Neuronal stem cell (in vitro differentiated cells): ENCODE measurements at regions not wholly inside any gene's neighbourhood (a gene's known extent, or its start where the extent isn't known, plus 50 kb on each side); places are given as distances from the start of the nearest gene placed in this dataset.
A peak's percentile ranks its signal among the peaks of the same experiment; 100 is the strongest.

Experiments used
- DNase-seq: peaks from one replicate; pipeline ENCODE4 v3.0.0-alpha.2; 2013; ENCODE audit warnings: low spot score
- H2AFZ ChIP-seq: one replicate; pipeline ENCODE4 v1.6.1; 2013; ENCODE audit warnings: mild to moderate bottlenecking, low read length, inconsistent platforms
- H2AK5ac ChIP-seq: 2 replicates; pipeline ENCODE4 v1.6.1; 2013; ENCODE audit warnings: low read depth, mild to moderate bottlenecking, inconsistent platforms, low read length, moderate library complexity, mixed read lengths
- H2BK120ac ChIP-seq: 2 replicates; pipeline ENCODE4 v1.6.1; 2013; ENCODE audit warnings: low read depth, mild to moderate bottlenecking, inconsistent platforms, low read length, moderate library complexity, mixed read lengths
- H2BK12ac ChIP-seq: one replicate; pipeline ENCODE4 v1.6.1; 2013; ENCODE audit warnings: low read length, inconsistent platforms
- H2BK15ac ChIP-seq: 2 replicates; pipeline ENCODE4 v1.6.1; 2013; ENCODE audit warnings: mild to moderate bottlenecking, low read length, inconsistent platforms, mixed read lengths
- H2BK5ac ChIP-seq: one replicate; pipeline ENCODE4 v1.6.1; 2013; ENCODE audit warnings: inconsistent platforms, mild to moderate bottlenecking, low read length, moderate library complexity
- H3K14ac ChIP-seq: one replicate; pipeline ENCODE4 v1.6.1; 2013; ENCODE audit warnings: low read length, inconsistent platforms
- H3K18ac ChIP-seq: 2 replicates; pipeline ENCODE4 v1.6.1; 2013; ENCODE audit warnings: low read length, inconsistent platforms
- H3K23ac ChIP-seq: 2 replicates; pipeline ENCODE4 v1.6.1; 2013; ENCODE audit warnings: low read depth, mild to moderate bottlenecking, mixed read lengths, low read length, inconsistent platforms; ENCODE audit not compliant: poor library complexity
- H3K27ac ChIP-seq: replicated peaks from 3 replicates; pipeline ENCODE4 v1.5.1; 2013; ENCODE audit warnings: low read length, inconsistent platforms
- H3K27me3 ChIP-seq, 3 experiments: 2 replicates each; pipeline ENCODE4 v1.6.1; 2013; ENCODE audit warnings: low read length in 3 of 3, mild to moderate bottlenecking in 2 of 3, inconsistent platforms in 1 of 3, low read depth in 1 of 3, mixed read lengths in 1 of 3, moderate library complexity in 1 of 3; ENCODE audit not compliant: control insufficient read depth in 3 of 3, insufficient read depth in 3 of 3
- H3K36me3 ChIP-seq, 2 donors: replicated peaks in 1 of 2; 2 replicates each; pipeline ENCODE4 v1.6.1; 2013; ENCODE audit warnings: low read length in 2 of 2; ENCODE audit not compliant: control insufficient read depth in 2 of 2, insufficient read depth in 2 of 2
- H3K4ac ChIP-seq: 2 replicates; pipeline ENCODE4 v1.6.1; 2013; ENCODE audit warnings: inconsistent platforms, mild to moderate bottlenecking, low read length, moderate library complexity
- H3K4me1 ChIP-seq, 2 donors: 1 replicate in 1 of 2; 2 replicates in 1 of 2; pipeline ENCODE4 v1.6.1; 2013; ENCODE audit warnings: low read length in 2 of 2, low read depth in 1 of 2; ENCODE audit not compliant: control insufficient read depth in 2 of 2, insufficient read depth in 1 of 2
- H3K4me2 ChIP-seq: one replicate; pipeline ENCODE4 v1.6.1; 2013; ENCODE audit warnings: mild to moderate bottlenecking, low read length, inconsistent platforms; ENCODE audit not compliant: insufficient read depth, poor library complexity, severe bottlenecking
- H3K4me3 ChIP-seq, 2 donors: 2 replicates each; pipeline ENCODE4 v1.5.1; 2013; ENCODE audit warnings: low read length in 2 of 2, mild to moderate bottlenecking in 2 of 2, inconsistent platforms in 1 of 2, moderate library complexity in 1 of 2
- H3K79me1 ChIP-seq: one replicate; pipeline ENCODE4 v1.6.1; 2013; ENCODE audit warnings: low read depth, mild to moderate bottlenecking, inconsistent platforms, low read length, moderate library complexity
- H3K9ac ChIP-seq: one replicate; pipeline ENCODE4 v1.6.1; 2013; ENCODE audit warnings: mild to moderate bottlenecking, low read depth, low read length, inconsistent platforms; ENCODE audit not compliant: poor library complexity
- H3K9me3 ChIP-seq, 2 donors: replicated peaks in 1 of 2; 2 replicates each; pipeline versions ENCODE3 to v1.6.1; 2013; ENCODE audit warnings: low read length in 2 of 2, mild to moderate bottlenecking in 2 of 2, inconsistent platforms in 1 of 2, low read depth in 1 of 2, mixed read lengths in 1 of 2, moderate library complexity in 1 of 2; ENCODE audit not compliant: control insufficient read depth in 2 of 2, insufficient read depth in 1 of 2
- H4K8ac ChIP-seq: one replicate; pipeline ENCODE4 v1.6.1; 2013; ENCODE audit warnings: low read depth, mild to moderate bottlenecking, inconsistent platforms, low read length, moderate library complexity
- H4K91ac ChIP-seq: one replicate; pipeline ENCODE4 v1.6.1; 2013; ENCODE audit warnings: low read length, low read depth, mild to moderate bottlenecking, inconsistent platforms; ENCODE audit not compliant: poor library complexity
- WGBS, 2 donors: extraction: QIAGEN DNeasy Blood & Tissue Kit; methylation state at CpG; one replicate each; pipeline ENCODE4 v1.1.7; 2013; ENCODE audit warnings: missing lambda C conversion rate in 2 of 2, mixed read lengths in 1 of 2; ENCODE audit not compliant: insufficient read length in 2 of 2, insufficient replicate concordance in 1 of 2; ENCODE audit errors: extremely low coverage in 2 of 2; 5-methylcytosine and 5-hydroxymethylcytosine counted together

DNA sequence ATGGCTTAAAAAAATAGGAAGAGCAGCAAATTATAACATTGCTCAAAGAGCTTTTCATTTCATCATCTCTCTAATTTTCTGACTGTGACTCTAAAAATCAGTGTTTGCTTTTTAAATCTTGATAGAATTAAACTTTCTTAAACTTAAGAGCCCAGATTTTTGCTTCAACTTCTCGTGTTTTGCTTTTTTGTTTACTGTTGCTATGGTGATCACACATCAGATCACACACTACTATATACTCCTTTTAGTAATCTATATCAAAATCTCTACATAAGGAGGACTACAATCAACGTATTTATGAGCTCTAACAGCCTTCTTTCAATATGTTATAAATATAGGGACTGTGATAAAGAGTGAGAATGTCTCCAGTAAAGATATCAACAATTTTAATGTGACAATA, 537.3 kb downstream of the KCNT2 start:
- no peak overlapping the region for H2AFZ ChIP-seq
- no peak overlapping the region for H3K9ac ChIP-seq
- H3K36me3 ChIP-seq = no peaks in the 10 kb centered on the region
- H3K4me2 ChIP-seq = no peak overlapping the region
- H3K27me3 ChIP-seq = no peaks in the 10 kb centered on the region
- no peak overlapping the region for H3K23ac ChIP-seq
- H3K27ac ChIP-seq = no peak overlapping the region
- H2BK120ac ChIP-seq = no peak overlapping the region
- H3K9me3 ChIP-seq = no peaks in the 10 kb centered on the region
- H4K8ac ChIP-seq = no peak overlapping the region
- no peak overlapping the region for H3K18ac ChIP-seq
- no peak overlapping the region for H2BK5ac ChIP-seq
- no peak for DNase-seq
- no peak overlapping the region for H3K4ac ChIP-seq
- H4K91ac ChIP-seq = no peak overlapping the region
- no CpG with 5 or more reads among the region's 2 CpGs for WGBS, 2 donors
- no peak overlapping the region for H2BK12ac ChIP-seq
- H3K4me1 ChIP-seq = no peaks in the 10 kb centered on the region
- no peak overlapping the region for H2AK5ac ChIP-seq
- H3K14ac ChIP-seq = no peak overlapping the region
- no peak overlapping the region for H3K4me3 ChIP-seq
- no peak overlapping the region for H2BK15ac ChIP-seq
- H3K79me1 ChIP-seq = no peaks in the 10 kb centered on the region

DNA sequence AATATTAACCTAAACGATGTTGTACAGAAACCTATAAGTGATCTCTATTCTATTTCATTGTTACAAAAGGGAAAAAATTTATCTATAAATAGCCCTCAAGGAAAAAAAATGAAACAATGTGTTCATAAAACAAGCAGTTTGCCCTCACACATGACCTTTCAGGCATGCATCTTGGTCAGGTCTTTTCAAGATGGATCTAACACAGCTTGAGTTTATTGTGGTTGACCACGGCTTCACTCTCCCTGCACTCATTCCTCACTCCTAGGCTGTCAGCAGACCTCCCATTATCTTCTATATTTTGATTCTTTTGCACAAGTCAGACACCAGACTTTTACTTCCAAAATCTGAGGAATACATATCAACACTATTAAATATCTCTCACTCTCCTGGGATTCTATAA, 544.3 kb downstream of the KCNT2 start:
- Histone ChIP-seq H3K23ac (no peak overlapping the region), H3K79me1 (no peaks in the 10 kb centered on the region), H2BK120ac (no peak overlapping the region), H3K27ac (no peak overlapping the region), H2BK12ac (no peak overlapping the region), H2BK5ac (no peak overlapping the region), H2BK15ac (no peak overlapping the region), H3K14ac (no peak overlapping the region), H3K4me1 (peaks cover 0 to 7% of the 10 kb centered on the region in 2 donors), H3K36me3 (no peaks in the 10 kb centered on the region), H3K9me3 (no peaks in the 10 kb centered on the region), H4K91ac (no peak overlapping the region), H3K9ac (no peak overlapping the region), H3K4me2 (no peak overlapping the region), H3K4me3 (no peak overlapping the region), H3K4ac (no peak overlapping the region), H4K8ac (no peak overlapping the region), H2AFZ (peak overlapping the region; percentile 4), H3K18ac (no peak overlapping the region), H2AK5ac (no peak overlapping the region), H3K27me3 (no peaks in the 10 kb centered on the region)
- no peak for DNase-seq
- no CpG with 5 or more reads among the region's 2 CpGs for WGBS, 2 donors

DNA sequence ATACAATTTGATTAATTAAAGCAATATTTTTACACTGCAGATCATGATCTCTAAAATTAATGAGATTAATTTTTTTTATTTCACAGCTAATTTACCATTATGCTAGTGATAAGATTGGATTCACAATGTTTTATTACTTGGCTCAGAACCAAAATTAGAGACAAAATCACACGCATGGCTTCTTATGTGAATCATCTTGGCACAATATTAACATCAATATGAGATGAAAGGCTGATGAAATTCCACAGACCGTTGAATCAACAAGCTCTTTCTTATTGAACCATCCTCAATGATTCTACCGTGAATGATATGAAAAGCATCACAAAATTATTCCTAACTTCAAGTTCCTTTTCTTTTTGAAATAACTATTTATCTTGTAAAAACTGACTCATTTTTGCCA, 544.9 kb downstream of the KCNT2 start:
- no CpG with 5 or more reads among the region's 3 CpGs for whole genome bisulfite sequencing, 2 donors
- H3K14ac ChIP-seq = no peak overlapping the region
- no peak for DNase-seq
- H2BK5ac ChIP-seq = no peak overlapping the region
- no peak overlapping the region for H3K4me3 ChIP-seq
- H3K23ac ChIP-seq = no peak overlapping the region
- no peaks in the 10 kb centered on the region for H3K36me3 ChIP-seq
- no peak overlapping the region for H4K8ac ChIP-seq
- no peak overlapping the region for H3K4ac ChIP-seq
- no peak overlapping the region for H4K91ac ChIP-seq
- H3K9me3 ChIP-seq = no peaks in the 10 kb centered on the region
- H3K4me1 ChIP-seq = peaks cover 0 to 7% of the 10 kb centered on the region in 2 donors
- no peak overlapping the region for H2BK120ac ChIP-seq
- no peak overlapping the region for H2AFZ ChIP-seq
- no peak overlapping the region for H3K4me2 ChIP-seq
- H3K9ac ChIP-seq = no peak overlapping the region
- no peaks in the 10 kb centered on the region for H3K79me1 ChIP-seq
- H2BK15ac ChIP-seq = no peak overlapping the region
- H2AK5ac ChIP-seq = no peak overlapping the region
- H2BK12ac ChIP-seq = no peak overlapping the region
- H3K18ac ChIP-seq = no peak overlapping the region
- H3K27ac ChIP-seq = no peak overlapping the region
- no peaks in the 10 kb centered on the region for H3K27me3 ChIP-seq

DNA sequence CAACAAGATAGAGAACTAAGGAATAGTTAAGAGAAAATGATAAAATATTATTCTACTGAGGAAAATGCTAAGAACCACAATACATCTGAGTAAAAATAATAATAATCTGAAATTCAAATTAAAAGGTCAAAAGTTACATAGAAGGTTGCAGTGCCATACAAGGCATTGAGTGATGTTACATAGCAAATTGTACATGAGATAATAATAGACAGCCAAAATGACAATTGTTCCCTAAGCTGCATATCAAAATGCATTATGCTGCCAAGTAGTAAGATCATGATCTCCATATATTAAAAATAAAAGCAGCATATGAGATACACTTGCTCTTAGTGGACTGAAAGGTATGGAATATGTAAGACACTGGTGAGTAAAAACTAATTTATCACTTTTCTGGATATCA, 547.7 kb downstream of the KCNT2 start:
- Histone ChIP-seq H3K18ac (no peak overlapping the region), H2BK15ac (no peak overlapping the region), H3K27ac (no peak overlapping the region), H2AFZ (no peak overlapping the region), H3K23ac (no peak overlapping the region), H3K4me3 (no peak overlapping the region), H3K9ac (no peak overlapping the region), H3K14ac (no peak overlapping the region), H2AK5ac (no peak overlapping the region), H4K91ac (no peak overlapping the region), H3K36me3 (no peaks in the 10 kb centered on the region), H2BK120ac (no peak overlapping the region), H3K27me3 (no peaks in the 10 kb centered on the region), H4K8ac (no peak overlapping the region), H3K4me1 (peaks cover 3 to 7% of the 10 kb centered on the region in 2 donors), H2BK5ac (no peak overlapping the region), H3K4ac (no peak overlapping the region), H2BK12ac (no peak overlapping the region), H3K4me2 (no peak overlapping the region), H3K9me3 (no peaks in the 10 kb centered on the region), H3K79me1 (no peaks in the 10 kb centered on the region)
- DNase-seq = no peak
